Stimulated activated CD4-positive, alpha-beta T cell treated with anti-CD3 and anti-CD28 coated beads, TNF-alpha, amount 100 ng/mL, for 1 hour (primary cell): ENCODE measurements at regions not wholly inside any gene's neighbourhood (a gene's known extent, or its start where the extent isn't known, plus 50 kb on each side); places are given as distances from the start of the nearest gene placed in this dataset.

Source experiments
- DNase-seq, 3 donors: peaks; one replicate each; pipeline ENCODE4 v3.0.0-alpha.2; 2020; ENCODE audit warnings: low read depth in 3 of 3, low spot score in 1 of 3

DNA sequence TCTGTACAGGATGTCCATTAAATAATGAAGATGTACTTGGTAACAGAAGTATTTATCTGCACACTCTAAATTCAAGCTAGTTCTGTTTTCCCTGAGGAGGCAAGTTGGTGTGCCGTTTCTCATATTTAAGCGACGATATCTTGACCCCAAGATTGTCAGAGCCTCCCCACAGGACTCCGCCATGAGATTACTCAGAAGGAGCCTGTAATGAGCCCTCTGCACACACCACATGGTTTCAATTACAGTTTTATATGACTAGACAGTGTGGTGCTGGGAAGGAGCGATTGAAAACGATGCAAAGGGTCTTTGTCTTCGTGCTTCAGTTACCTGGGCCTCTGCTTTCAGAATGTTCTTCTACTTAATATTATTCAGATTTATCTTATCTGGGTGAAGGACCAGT is 840.4 kb upstream of the WWC1 start:
- no peak for DNase-seq

DNA sequence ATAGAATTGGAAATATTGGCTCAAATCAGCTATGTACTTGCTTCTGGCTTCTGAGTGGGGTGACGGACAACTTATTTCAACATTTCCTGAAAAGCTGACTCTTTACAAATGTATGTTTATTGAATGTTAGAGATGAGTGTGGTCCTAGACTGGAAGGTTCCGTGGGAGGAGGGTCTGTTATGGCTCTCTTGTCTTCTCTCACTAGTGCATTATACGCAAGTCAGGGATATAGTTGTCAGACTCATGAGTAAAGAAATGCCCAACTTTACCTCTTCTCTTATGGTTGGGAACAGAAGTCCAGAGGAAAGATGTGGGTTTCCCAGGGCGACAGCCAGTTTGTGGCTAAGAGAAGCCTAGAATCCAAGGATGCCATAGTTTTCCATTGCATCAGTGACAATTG is 839.3 kb upstream of the WWC1 start:
- DNase-seq = no peak

DNA sequence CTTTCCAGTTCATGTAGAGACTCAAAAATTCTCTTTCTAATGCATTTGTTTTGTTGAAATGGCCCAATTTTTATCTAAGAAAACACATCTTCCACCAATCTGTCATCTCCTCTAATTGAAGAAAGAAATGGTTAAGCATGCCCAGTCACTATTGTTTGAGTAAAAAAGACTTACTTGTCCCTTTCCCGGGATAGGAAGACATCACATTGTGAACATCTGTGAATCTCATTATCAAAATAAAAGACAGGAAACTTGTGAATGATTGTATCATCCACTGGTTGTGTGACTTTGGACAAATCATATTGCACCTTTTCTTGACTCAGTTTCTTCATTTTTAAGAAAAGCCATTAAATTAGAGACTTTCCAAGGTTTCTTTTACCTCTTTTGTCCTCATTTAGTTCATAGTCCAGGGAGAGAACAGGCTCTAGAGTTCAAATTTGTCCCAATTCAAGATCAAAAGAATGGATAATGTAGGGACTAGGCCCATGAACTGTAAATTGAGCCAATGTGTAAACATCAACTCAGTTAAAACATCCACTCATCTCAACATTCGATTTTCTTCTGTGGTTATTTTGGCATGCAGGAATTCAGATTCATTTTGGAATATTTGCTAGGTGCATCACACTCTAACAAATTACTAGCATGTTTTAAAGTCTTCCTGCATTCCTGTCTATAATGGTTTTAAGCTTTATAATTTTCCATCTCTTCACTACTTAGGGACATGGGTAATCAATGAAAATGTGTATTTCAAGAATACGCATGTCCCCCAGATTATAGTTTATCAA is 838.0 kb upstream of the WWC1 start:
- DNase-seq = no peak

DNA sequence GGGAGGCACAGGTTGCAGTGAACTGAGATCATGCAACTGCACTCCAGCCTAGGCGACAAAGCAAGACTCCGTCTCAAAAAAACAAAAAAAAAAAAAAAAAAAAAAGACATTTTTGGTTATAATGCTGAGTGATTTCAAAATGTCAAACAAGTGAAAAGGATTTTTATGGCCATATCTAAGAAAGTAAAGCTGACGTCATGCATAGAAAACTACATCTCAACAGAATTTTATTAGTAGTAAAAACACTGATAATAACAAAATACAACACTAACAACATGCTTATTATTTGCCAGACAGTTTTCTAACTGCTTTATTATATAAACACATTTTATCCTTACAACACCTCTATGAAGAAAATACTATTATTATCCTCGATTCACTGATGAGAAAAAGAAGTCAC is 833.0 kb upstream of the WWC1 start:
- DNase-seq = no peak

DNA sequence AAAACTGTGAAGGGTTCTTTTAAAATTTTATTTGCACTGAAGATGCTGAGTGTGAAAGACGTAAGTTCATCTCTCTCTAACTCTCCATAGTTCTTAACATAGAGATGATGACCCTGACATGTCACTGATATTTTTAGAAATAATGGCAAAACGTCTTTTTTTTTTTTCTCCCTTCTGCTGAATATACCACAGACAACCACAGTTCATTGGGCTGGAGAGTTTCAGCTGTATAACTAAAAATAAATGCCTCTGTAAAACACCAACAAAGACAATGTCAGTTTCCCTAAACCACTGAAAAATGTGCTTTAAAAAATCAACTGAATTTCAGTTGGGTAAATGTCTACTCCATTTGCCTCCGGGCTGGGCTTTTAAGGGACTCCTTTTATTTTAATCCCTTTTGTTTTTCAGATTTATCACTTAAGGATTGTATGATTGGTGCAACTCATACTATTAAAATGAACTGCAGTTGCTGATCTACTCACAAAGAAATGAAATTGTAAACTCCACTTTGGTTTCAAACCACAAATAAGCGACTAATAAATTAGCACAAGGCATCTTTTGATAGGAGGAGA is 830.9 kb upstream of the WWC1 start:
- DNase-seq = no peak

DNA sequence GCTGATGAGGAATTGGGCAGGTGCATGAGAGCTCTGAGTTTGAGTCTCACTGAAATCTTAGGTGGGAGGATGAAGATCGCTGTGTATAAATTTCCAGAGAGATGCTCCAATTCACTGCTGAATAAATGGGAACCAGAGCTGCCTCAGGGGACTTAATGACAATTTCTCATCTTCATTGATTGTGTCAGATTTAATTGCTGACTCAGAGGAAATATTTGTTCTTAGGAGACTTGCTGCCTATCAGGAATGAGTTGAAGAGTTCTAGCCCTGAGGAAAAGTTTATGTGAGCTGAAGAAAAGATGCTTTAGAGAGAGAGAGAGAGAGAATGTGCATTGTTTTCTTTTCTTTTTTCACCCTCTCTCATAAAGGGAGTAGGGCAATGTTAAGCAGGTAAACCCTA is 827.5 kb upstream of the WWC1 start:
- DNase-seq = no peak

DNA sequence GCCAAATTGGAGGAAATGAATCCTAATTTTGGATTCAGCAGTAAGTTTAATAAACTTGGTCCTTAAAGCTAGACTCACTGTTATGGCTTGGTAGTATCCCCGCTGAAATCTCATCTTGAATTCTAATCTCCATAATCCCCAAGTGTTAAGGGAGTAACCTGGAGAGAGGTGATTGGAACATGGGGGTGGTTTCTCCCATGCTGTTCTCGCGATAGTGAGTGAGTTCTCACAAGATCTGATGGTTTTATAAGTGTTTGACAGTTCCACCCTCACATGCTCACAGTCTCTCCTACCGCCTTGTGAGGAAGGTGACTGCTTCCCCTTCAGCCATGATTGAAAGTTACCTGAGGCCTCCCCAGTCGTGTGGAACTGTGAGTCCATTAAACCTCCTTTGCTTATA is 824.5 kb upstream of the WWC1 start:
- no peak for DNase-seq

DNA sequence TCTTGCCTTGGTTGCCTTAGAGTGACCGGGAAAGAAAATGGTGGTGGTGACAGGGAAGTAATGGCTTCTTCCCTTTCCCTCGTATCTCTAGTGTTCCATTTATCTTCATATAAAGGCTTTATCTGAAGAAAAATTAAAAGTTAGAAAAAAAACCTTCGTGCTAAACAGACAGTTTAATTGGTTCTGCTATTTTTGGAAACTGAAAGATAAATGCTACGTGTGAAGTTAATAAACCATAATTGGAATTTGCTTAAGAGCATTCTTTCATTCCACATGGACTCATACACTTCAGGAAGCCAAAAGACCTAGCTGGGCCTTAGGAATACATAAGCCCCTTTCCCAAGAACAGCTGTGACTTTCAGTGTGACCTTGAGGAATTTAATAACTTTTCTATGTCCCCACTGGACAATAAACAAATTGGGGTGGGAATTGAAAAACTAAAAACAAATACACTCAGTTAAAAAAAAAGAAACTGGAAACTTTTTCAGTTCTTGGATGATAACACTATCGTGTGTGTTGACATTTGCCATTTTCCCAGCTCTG is 818.8 kb upstream of the WWC1 start:
- DNase-seq = no peak

DNA sequence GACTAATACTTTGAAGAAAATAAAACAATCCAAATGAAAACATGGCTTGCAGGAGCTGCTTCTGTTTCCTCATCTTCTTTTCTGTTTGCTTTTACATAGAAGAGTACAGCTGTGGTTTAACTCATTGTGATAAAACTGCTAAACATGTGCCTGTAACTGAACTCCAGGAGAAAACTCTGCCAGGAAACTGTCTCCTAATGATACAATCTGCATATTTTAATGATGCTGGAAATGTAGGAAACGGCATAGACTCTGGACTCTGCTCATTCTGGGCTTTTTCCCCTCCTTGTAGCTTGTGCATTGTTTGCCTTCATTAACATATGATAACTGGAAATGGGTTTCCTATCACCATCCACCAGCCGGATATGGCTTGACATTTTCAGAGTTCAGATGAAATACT is 813.3 kb upstream of the WWC1 start:
- DNase-seq = no peak

DNA sequence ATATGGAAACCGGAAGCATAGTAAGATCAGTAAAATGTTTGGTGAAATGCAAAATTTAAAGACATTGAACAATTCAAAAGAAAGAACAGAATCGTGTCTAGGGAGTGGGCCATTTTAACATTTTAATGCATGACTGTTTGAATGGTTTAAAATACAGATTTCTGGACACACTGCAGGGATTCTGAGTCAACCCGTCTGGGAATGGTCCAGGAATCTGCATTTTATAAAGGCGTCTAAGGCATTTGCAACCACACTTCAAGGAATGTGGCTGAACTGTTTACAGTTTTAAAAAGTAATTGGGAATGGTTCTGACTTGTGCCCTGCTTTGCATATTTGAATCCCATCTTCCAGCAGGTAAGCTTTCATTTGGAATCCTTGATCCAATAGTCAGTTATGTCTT is 811.7 kb upstream of the WWC1 start:
- no peak for DNase-seq

DNA sequence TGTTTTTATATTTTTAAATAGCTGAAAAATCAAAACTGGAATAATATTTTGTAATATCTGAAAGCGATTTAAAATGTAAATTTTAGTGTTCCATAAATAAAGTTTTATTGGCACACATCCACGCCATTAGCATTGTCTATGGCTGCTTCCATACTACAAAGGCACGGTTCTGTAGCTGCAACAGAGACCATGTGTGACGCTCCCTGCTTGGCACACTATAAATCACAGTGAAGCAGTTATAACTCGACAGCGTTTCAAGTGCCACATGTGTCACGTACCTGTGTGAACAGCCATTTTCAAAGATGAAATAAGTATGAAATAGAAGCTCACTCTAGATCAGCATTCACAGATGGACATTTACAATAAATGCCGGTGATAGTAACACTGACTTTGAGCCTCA is 810.1 kb upstream of the WWC1 start:
- no peak for DNase-seq

DNA sequence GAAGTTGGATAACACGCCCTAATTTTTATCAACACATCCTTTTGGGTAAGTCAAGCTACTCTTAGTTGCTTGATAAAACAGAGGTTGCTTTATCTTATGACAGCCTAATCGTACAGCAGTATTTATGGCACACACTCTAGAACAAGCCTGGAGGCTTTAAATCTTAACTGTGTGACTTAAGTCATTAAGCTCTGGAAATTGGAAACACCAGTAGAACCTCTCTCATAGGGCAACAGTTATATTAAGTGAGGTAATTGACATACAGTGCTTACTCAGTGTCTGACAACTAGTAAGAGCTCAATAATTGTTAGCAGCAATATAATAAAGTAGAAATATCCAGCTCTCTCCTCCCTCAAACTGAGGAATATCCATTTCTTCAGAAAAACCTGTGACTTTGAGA is 808.9 kb upstream of the WWC1 start:
- DNase-seq = no peak

DNA sequence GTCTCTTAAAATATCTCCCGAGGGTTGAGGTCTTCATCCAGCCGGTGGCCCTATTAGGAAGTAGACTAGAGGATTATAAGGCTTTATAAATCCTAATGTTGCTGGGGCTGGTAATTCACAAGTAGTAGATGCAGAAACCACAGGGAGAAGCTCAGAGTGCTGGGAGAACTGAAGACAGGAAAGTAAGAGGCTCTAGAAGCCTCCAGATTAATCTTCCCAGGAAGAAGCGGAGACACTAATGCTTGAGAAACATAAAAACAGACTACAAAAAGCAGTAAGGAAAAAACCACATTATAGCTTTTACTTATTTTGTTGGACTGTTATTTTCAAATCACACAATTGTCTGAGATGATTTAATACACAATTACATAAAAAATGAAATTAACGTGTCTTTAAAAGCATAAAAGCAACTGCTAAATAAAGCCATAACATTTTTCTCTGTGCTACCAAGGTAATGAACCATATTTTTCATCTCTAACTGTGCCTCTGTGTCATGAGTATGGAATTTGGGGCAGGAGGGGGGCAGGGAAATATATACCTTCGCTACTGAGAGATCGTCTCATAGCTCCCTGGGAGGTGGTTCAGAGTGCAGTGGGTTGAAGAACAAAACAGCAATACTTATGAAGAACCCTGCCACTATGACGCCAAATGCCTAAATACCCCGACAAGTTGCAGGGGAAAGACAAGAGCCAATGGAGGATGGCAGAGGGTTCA is 806.2 kb upstream of the WWC1 start:
- DNase-seq = no peak

DNA sequence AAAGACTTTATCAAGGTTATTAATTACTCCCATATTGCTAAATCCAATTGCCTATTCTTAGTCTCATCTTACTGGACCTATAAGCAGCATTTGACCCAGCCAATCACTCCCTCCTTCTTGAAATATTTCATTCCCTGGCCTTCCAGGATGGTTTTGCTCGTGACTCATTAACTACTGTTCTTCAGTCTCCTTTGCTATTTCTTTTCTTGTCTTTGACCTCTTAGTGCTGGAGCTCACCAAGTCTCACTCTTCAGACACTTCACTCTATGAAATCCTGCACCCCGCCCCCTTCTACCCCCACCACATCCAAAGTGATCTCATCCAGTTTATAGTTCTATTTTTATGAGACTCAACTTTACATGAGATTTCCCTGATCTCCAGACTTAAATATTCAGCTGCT is 803.1 kb upstream of the WWC1 start:
- no peak for DNase-seq

DNA sequence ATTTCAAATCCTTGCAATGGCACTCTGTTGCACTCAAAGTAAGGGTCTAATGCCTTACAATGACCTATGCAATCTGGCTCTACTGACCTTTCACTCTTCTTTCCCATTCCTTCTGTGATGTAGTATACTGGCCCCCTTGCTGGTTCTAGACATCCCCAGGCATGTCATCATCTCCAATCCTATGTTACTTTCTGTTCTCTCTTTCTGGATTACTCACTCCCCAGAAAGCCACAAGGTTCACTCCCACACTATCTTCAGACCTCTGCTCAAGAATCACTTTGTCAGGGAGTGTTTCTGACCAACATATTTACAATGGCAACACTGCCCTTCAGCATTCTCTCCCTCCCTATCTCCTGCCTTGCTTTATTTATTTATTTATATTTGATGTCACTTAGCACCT is 802.2 kb upstream of the WWC1 start:
- DNase-seq = no peak

DNA sequence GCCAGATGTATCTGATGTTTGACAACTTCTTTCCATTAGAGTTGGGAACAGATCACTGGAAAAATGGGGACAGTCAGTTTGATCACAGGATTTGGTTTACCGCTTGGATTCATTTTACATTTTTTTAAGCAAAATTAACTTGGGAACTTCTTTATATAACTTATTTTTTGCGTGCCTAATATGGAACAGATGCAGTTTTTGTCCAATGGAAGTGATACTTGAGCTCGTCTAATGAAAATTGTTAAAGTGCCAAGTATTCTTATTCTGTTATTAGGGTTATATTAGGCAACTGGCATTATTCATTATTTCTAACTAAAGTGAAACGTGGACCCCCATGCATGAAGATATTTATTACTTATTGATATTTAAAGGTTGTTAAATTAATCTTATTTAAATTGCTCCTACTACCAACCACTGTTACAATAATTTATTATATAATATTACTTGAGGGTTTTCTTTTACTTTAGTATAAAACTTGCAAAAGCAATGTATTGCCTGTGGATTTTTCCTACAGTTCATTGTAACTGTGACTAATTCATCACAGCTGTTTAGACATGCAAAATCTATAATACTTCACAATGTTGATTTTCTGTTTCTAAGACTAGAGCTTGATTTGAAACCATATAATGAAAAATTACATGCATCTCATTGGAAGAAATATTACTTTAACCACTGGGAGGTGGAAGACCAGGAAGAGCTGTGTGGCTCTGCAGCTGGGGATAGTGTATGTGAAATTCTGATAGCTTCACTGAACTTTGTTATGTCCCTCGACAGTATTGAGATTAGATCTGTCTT is 787.3 kb upstream of the WWC1 start:
- no peak for DNase-seq

DNA sequence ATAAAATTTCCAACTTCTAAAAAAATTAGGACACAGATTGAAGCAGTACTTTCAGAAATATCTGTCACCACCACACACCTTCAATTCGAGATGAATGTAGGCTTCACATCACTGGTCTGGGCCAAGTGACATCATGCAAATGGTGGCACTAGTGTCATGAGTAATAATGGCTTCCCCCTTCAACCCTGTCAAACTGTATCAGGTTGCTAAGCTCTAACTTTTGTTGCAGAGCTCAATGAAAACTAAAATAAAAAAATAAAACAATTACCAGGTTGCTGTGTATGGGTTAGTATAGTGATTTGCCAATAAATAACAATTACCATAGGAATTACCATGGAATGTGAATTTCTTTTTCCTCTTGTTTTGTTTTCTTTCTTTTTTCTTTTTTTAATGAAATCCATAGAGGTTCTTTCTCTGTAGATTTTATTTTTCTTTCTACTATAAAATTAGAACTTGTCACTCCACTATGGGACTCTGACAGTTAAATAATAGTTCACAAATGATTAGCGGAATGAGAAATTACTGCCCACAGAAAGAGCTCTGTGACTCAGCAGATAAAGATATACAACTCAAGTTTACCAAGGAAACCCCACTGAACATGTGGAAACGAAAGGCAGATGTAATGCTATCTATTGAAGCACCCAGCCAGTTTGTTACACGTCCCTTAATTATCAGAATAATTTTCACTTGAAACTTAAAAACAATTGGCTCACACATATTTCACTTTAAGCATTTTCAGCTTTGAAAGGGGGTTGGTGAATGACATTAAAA is 783.8 kb upstream of the WWC1 start:
- no peak for DNase-seq

DNA sequence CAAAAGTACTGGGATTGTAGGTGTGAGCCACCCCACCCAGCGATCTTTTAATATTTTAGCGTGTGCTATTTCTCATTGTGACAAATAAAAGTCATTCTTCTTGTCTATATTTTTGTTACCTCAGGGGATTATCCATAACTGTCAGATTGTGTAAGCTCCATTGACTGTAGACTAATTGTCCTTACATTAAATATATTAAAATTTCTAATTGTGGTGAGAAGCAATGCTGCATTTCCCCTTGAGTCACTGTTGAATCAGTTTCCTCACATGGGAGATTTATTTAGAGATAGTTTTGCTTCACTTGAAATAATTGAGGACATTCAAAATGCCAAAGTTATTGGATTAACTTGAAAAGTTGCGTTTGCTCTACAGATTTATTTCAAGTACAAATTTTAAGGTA is 782.4 kb upstream of the WWC1 start:
- DNase-seq = no peak

DNA sequence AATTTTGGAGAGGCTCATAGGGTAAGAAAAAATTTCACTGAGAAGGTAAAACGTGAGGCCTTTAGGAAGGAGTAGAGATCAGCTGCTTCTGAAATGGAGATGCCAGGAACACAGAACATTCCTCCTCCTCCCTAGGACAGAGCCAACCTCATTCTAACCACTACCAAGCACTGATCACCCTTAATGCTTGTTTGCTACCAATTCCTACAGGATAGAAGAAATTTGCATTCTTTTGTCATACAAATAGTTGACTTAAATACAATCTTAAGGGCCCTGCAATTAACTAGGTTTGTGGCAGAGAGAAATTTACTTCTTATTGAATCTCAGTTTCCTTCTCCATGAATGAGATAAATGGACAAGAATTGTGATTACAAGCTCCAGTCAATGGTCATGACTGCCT is 780.2 kb upstream of the WWC1 start:
- no peak for DNase-seq

DNA sequence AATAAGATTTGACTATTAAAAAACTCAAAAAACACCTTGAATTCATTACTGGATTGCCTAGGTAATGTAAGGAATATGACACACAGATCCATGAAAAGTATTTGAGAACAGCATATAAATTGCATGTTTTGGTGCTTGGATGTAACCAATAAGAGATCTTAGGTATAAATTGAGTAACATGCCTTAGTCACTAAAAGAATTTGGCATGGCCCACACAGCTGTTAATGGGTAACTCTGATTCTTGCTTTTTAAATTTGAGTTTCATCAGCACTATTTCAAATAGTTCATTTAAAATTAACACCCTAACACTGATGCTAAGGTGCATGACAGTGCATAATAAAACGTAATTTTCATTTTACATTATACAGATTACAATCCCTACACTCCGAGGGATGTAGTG is 779.3 kb upstream of the WWC1 start:
- no peak for DNase-seq

DNA sequence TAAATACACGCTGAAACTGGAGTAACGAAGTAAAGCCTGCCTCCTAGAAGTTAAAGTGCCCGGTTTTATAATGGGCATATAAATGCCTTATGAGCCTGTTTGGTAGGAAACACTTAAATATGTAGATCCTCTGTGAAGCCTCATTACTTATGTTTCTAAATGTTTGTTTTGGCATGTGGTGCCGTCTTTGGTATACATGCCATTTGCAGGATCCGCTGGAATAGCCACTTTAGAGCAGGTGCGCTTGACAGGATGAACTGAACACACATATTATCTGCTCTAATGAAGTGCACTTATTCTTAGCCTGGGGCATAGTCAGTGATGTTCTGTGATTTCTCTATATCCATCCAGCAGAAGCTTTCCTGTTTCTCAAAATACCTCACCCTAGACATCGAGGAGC is 778.1 kb upstream of the WWC1 start:
- DNase-seq = no peak
